HG02938 (cell line): ENCODE measurements at regions not wholly inside any gene's neighbourhood (a gene's known extent, or its start where the extent isn't known, plus 50 kb on each side); places are given as distances from the start of the nearest gene placed in this dataset.

ENCODE experiments used
- ATAC-seq: cut with Tn5 transposase; IDR thresholded peaks from one replicate; pipeline ENCODE4 v1.9.1; 2021; ENCODE audit warnings: mild to moderate bottlenecking, moderate library complexity; ENCODE audit not compliant: unreplicated experiment

- ATAC-seq = no peak
Measured at GRCh38 chr13:91181892-91182291, 165.6 kb upstream of the MIR17HG start.

GRCh38 chr13:91184244-91184926 lies 163.1 kb upstream of the MIR17HG start:
- no peak for ATAC-seq

GRCh38 chr13:91185294-91185863 lies 162.1 kb upstream of the MIR17HG start:
- no peak for ATAC-seq

GRCh38 chr13:91187522-91187921 lies 160.0 kb upstream of the MIR17HG start:
- ATAC-seq = no peak

GRCh38 chr13:91189506-91189905 lies 158.0 kb upstream of the MIR17HG start:
- no peak for ATAC-seq

GRCh38 chr13:91193358-91193757 lies 154.1 kb upstream of the MIR17HG start:
- no peak for ATAC-seq

GRCh38 chr13:91195789-91196188 lies 151.7 kb upstream of the MIR17HG start:
- no peak for ATAC-seq

- peak; percentile 57 for ATAC-seq
Measured at GRCh38 chr13:91196958-91197357, 150.5 kb upstream of the MIR17HG start.

GRCh38 chr13:91199866-91200265 lies 147.6 kb upstream of the MIR17HG start:
- ATAC-seq = no peak

- ATAC-seq = no peak
Measured at GRCh38 chr13:91200486-91200885, 147.0 kb upstream of the MIR17HG start.

GRCh38 chr13:91203430-91203829 lies 144.1 kb upstream of the MIR17HG start:
- no peak for ATAC-seq

GRCh38 chr13:91207261-91207660 lies 140.2 kb upstream of the MIR17HG start:
- no peak for ATAC-seq

- ATAC-seq = no peak
Measured at GRCh38 chr13:91211510-91211909, 136.0 kb upstream of the MIR17HG start.

GRCh38 chr13:91212231-91212630 lies 135.3 kb upstream of the MIR17HG start:
- no peak for ATAC-seq

- no peak for ATAC-seq
Measured at GRCh38 chr13:91214031-91214430, 133.5 kb upstream of the MIR17HG start.

GRCh38 chr13:91216928-91217700 lies 130.4 kb upstream of the MIR17HG start:
- no peak for ATAC-seq

GRCh38 chr13:91219201-91219600 lies 128.3 kb upstream of the MIR17HG start:
- no peak for ATAC-seq

GRCh38 chr13:91220872-91221271 lies 126.6 kb upstream of the MIR17HG start:
- no peak for ATAC-seq

GRCh38 chr13:91228108-91228507 lies 119.4 kb upstream of the MIR17HG start:
- ATAC-seq = no peak

GRCh38 chr13:91228940-91229339 lies 118.5 kb upstream of the MIR17HG start:
- no peak for ATAC-seq

- ATAC-seq = no peak
Measured at GRCh38 chr13:91232716-91233115, 114.8 kb upstream of the MIR17HG start.

- no peak for ATAC-seq
Measured at GRCh38 chr13:91233291-91233690, 114.2 kb upstream of the MIR17HG start.
